ENCODE measurements at regions not wholly inside any gene's neighbourhood (a gene's known extent, or its start where the extent isn't known, plus 50 kb on each side); places are given as distances from the start of the nearest gene placed in this dataset.

DNA sequence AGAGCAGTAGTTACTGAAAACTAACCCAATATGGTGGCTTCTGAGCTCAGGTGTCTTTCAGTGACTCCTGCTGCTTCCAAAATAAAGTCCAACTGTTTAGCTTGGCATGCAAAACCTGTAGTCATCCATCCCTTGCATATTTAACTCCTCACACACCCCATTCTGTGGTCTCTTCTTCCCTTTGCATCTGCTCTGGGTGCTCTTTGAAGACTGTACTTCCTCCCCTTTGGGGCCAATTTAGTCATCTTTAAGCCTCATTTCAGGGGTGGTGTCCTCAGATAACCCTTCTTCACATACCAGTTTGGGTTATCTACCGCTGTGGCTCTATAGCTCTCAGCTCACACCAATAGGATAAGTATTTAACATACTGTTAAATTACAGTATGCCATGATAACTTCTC is 209.9 kb upstream of the DMRT1 start:
- Histone ChIP-seq H2AK5ac (ENCODE audit: low read depth, low read length) (no peak overlapping the region), H3K23ac (ENCODE audit: low read depth, low read length, poor library complexity) (no peak overlapping the region), H2AFZ (ENCODE audit: low read length) (no peak overlapping the region), H3K4me2 (ENCODE audit: insufficient read depth, low read length, poor library complexity, severe bottlenecking) (no peak overlapping the region), H3K79me1 (ENCODE audit: low read depth, low read length) (no peaks in the 10 kb centered on the region), H2BK120ac (ENCODE audit: low read depth, low read length) (no peak overlapping the region), H3K9ac (ENCODE audit: low read depth, low read length, poor library complexity) (no peak overlapping the region), H3K18ac (ENCODE audit: low read length) (no peak overlapping the region), H3K4ac (ENCODE audit: low read length) (no peak overlapping the region), H2BK12ac (ENCODE audit: low read length) (no peak overlapping the region), H3K27ac (replicated peaks; ENCODE audit: low read length) (no peak overlapping the region), H4K8ac (ENCODE audit: low read depth, low read length) (no peak overlapping the region), H3K4me1 (ENCODE audit: control insufficient read depth in 2 of 2, insufficient read depth in 1 of 2, low read depth in 1 of 2, low read length in 2 of 2) (no peaks in the 10 kb centered on the region), H2BK15ac (ENCODE audit: low read length) (no peak overlapping the region), H3K36me3 (replicated peaks in 1 of 2; ENCODE audit: control insufficient read depth in 2 of 2, insufficient read depth in 2 of 2, low read length in 2 of 2) (no peaks in the 10 kb centered on the region), H4K91ac (ENCODE audit: low read depth, low read length, poor library complexity) (no peak overlapping the region), H3K9me3 (replicated peaks in 1 of 2; ENCODE audit: control insufficient read depth in 2 of 2, insufficient read depth in 1 of 2, low read depth in 1 of 2, low read length in 2 of 2) (peaks cover 0 to 5% of the 10 kb centered on the region in 2 donors), H3K4me3 (ENCODE audit: low read length in 2 of 2) (no peak overlapping the region), H3K27me3 (ENCODE audit: control insufficient read depth in 3 of 3, insufficient read depth in 3 of 3, low read depth in 1 of 3, low read length in 3 of 3) (no peaks in the 10 kb centered on the region), H3K14ac (ENCODE audit: low read length) (no peak overlapping the region), H2BK5ac (ENCODE audit: low read length) (no peak overlapping the region)
- WGBS, 2 donors (ENCODE audit: extremely low coverage in 2 of 2, insufficient read length in 2 of 2, insufficient replicate concordance in 1 of 2) = no CpG with 5 or more reads among the region's 1 CpG
- DNase-seq (ENCODE audit: low spot score) = no peak

- H3K23ac ChIP-seq (ENCODE audit: low read depth, low read length, poor library complexity) = no peak overlapping the region
- H3K4me3 ChIP-seq (ENCODE audit: low read length in 2 of 2) = no peak overlapping the region
- H2AK5ac ChIP-seq (ENCODE audit: low read depth, low read length) = no peak overlapping the region
- no peaks in the 10 kb centered on the region for H3K4me1 ChIP-seq (ENCODE audit: control insufficient read depth in 2 of 2, insufficient read depth in 1 of 2, low read depth in 1 of 2, low read length in 2 of 2)
- H3K9ac ChIP-seq (ENCODE audit: low read depth, low read length, poor library complexity) = no peak overlapping the region
- no peak overlapping the region for H3K4me2 ChIP-seq (ENCODE audit: insufficient read depth, low read length, poor library complexity, severe bottlenecking)
- no peaks in the 10 kb centered on the region for H3K36me3 ChIP-seq (replicated peaks in 1 of 2; ENCODE audit: control insufficient read depth in 2 of 2, insufficient read depth in 2 of 2, low read length in 2 of 2)
- H2BK12ac ChIP-seq (ENCODE audit: low read length) = no peak overlapping the region
- H3K14ac ChIP-seq (ENCODE audit: low read length) = no peak overlapping the region
- H2AFZ ChIP-seq (ENCODE audit: low read length) = no peak overlapping the region
- no peaks in the 10 kb centered on the region for H3K27me3 ChIP-seq (ENCODE audit: control insufficient read depth in 3 of 3, insufficient read depth in 3 of 3, low read depth in 1 of 3, low read length in 3 of 3)
- H3K9me3 ChIP-seq (replicated peaks in 1 of 2; ENCODE audit: control insufficient read depth in 2 of 2, insufficient read depth in 1 of 2, low read depth in 1 of 2, low read length in 2 of 2) = peaks cover 0 to 5% of the 10 kb centered on the region in 2 donors
- WGBS, 2 donors (ENCODE audit: extremely low coverage in 2 of 2, insufficient read length in 2 of 2, insufficient replicate concordance in 1 of 2) = no CpG with 5 or more reads among the region's 1 CpG
- H2BK120ac ChIP-seq (ENCODE audit: low read depth, low read length) = no peak overlapping the region
- H2BK15ac ChIP-seq (ENCODE audit: low read length) = no peak overlapping the region
- H3K79me1 ChIP-seq (ENCODE audit: low read depth, low read length) = no peaks in the 10 kb centered on the region
- no peak for DNase-seq (ENCODE audit: low spot score)
- no peak overlapping the region for H3K18ac ChIP-seq (ENCODE audit: low read length)
- H3K27ac ChIP-seq (replicated peaks; ENCODE audit: low read length) = no peak overlapping the region
- H4K91ac ChIP-seq (ENCODE audit: low read depth, low read length, poor library complexity) = no peak overlapping the region
- no peak overlapping the region for H3K4ac ChIP-seq (ENCODE audit: low read length)
- no peak overlapping the region for H2BK5ac ChIP-seq (ENCODE audit: low read length)
- H4K8ac ChIP-seq (ENCODE audit: low read depth, low read length) = no peak overlapping the region
These were observed 208.0 kb upstream of the DMRT1 start for GRCh38 chr9:633461-633860.

GRCh38 chr9:636931-637591 is 204.4 kb upstream of the DMRT1 start:
- no peaks in the 10 kb centered on the region for H3K27me3 ChIP-seq (ENCODE audit: control insufficient read depth in 3 of 3, insufficient read depth in 3 of 3, low read depth in 1 of 3, low read length in 3 of 3)
- H3K14ac ChIP-seq (ENCODE audit: low read length) = no peak overlapping the region
- no peaks in the 10 kb centered on the region for H3K79me1 ChIP-seq (ENCODE audit: low read depth, low read length)
- peaks cover 2 to 4% of the 10 kb centered on the region in 2 donors for H3K4me1 ChIP-seq (ENCODE audit: control insufficient read depth in 2 of 2, insufficient read depth in 1 of 2, low read depth in 1 of 2, low read length in 2 of 2)
- H3K27ac ChIP-seq (replicated peaks; ENCODE audit: low read length) = no peak overlapping the region
- no peak overlapping the region for H3K9ac ChIP-seq (ENCODE audit: low read depth, low read length, poor library complexity)
- peaks cover 0 to 5% of the 10 kb centered on the region in 2 donors for H3K9me3 ChIP-seq (replicated peaks in 1 of 2; ENCODE audit: control insufficient read depth in 2 of 2, insufficient read depth in 1 of 2, low read depth in 1 of 2, low read length in 2 of 2)
- no peak overlapping the region for H3K18ac ChIP-seq (ENCODE audit: low read length)
- H3K4me3 ChIP-seq (ENCODE audit: low read length in 2 of 2) = no peak overlapping the region
- H4K8ac ChIP-seq (ENCODE audit: low read depth, low read length) = no peak overlapping the region
- no peak overlapping the region for H2AK5ac ChIP-seq (ENCODE audit: low read depth, low read length)
- no peak overlapping the region for H2BK120ac ChIP-seq (ENCODE audit: low read depth, low read length)
- H3K4me2 ChIP-seq (ENCODE audit: insufficient read depth, low read length, poor library complexity, severe bottlenecking) = no peak overlapping the region
- no peak overlapping the region for H3K4ac ChIP-seq (ENCODE audit: low read length)
- no peak overlapping the region for H3K23ac ChIP-seq (ENCODE audit: low read depth, low read length, poor library complexity)
- no peaks in the 10 kb centered on the region for H3K36me3 ChIP-seq (replicated peaks in 1 of 2; ENCODE audit: control insufficient read depth in 2 of 2, insufficient read depth in 2 of 2, low read length in 2 of 2)
- no CpG with 5 or more reads among the region's 1 CpG for WGBS, 2 donors (ENCODE audit: extremely low coverage in 2 of 2, insufficient read length in 2 of 2, insufficient replicate concordance in 1 of 2)
- H2BK5ac ChIP-seq (ENCODE audit: low read length) = no peak overlapping the region
- DNase-seq (ENCODE audit: low spot score) = no peak
- no peak overlapping the region for H2BK15ac ChIP-seq (ENCODE audit: low read length)
- H2AFZ ChIP-seq (ENCODE audit: low read length) = no peak overlapping the region
- no peak overlapping the region for H2BK12ac ChIP-seq (ENCODE audit: low read length)
- no peak overlapping the region for H4K91ac ChIP-seq (ENCODE audit: low read depth, low read length, poor library complexity)

- H3K4me3 ChIP-seq (ENCODE audit: low read length in 2 of 2) = no peak overlapping the region
- H3K36me3 ChIP-seq (replicated peaks in 1 of 2; ENCODE audit: control insufficient read depth in 2 of 2, insufficient read depth in 2 of 2, low read length in 2 of 2) = no peaks in the 10 kb centered on the region
- H4K8ac ChIP-seq (ENCODE audit: low read depth, low read length) = no peak overlapping the region
- H3K14ac ChIP-seq (ENCODE audit: low read length) = no peak overlapping the region
- no peak overlapping the region for H3K4me2 ChIP-seq (ENCODE audit: insufficient read depth, low read length, poor library complexity, severe bottlenecking)
- H3K27me3 ChIP-seq (ENCODE audit: control insufficient read depth in 3 of 3, insufficient read depth in 3 of 3, low read depth in 1 of 3, low read length in 3 of 3) = no peaks in the 10 kb centered on the region
- H3K9me3 ChIP-seq (replicated peaks in 1 of 2; ENCODE audit: control insufficient read depth in 2 of 2, insufficient read depth in 1 of 2, low read depth in 1 of 2, low read length in 2 of 2) = peaks cover 0 to 5% of the 10 kb centered on the region in 2 donors
- H3K79me1 ChIP-seq (ENCODE audit: low read depth, low read length) = no peaks in the 10 kb centered on the region
- H3K4ac ChIP-seq (ENCODE audit: low read length) = no peak overlapping the region
- H3K4me1 ChIP-seq (ENCODE audit: control insufficient read depth in 2 of 2, insufficient read depth in 1 of 2, low read depth in 1 of 2, low read length in 2 of 2) = peaks cover 2 to 9% of the 10 kb centered on the region in 2 donors
- no peak overlapping the region for H2BK15ac ChIP-seq (ENCODE audit: low read length)
- no peak overlapping the region for H2BK120ac ChIP-seq (ENCODE audit: low read depth, low read length)
- no peak overlapping the region for H2AK5ac ChIP-seq (ENCODE audit: low read depth, low read length)
- no peak overlapping the region for H3K23ac ChIP-seq (ENCODE audit: low read depth, low read length, poor library complexity)
- no peak overlapping the region for H2BK5ac ChIP-seq (ENCODE audit: low read length)
- no peak overlapping the region for H3K9ac ChIP-seq (ENCODE audit: low read depth, low read length, poor library complexity)
- no peak overlapping the region for H3K18ac ChIP-seq (ENCODE audit: low read length)
- no peak overlapping the region for H2BK12ac ChIP-seq (ENCODE audit: low read length)
- H4K91ac ChIP-seq (ENCODE audit: low read depth, low read length, poor library complexity) = no peak overlapping the region
- no CpG with 5 or more reads among the region's 3 CpGs for WGBS, 2 donors (ENCODE audit: extremely low coverage in 2 of 2, insufficient read length in 2 of 2, insufficient replicate concordance in 1 of 2)
- no peak overlapping the region for H3K27ac ChIP-seq (replicated peaks; ENCODE audit: low read length)
- no peak for DNase-seq (ENCODE audit: low spot score)
- H2AFZ ChIP-seq (ENCODE audit: low read length) = no peak overlapping the region
These were observed 203.3 kb upstream of the DMRT1 start for GRCh38 chr9:638152-638551.

Data from neuronal stem cell (in vitro differentiated cells).